ENCODE measurements at regions not wholly inside any gene's neighbourhood (a gene's known extent, or its start where the extent isn't known, plus 50 kb on each side); places are given as distances from the start of the nearest gene placed in this dataset.

- DNase-seq (ENCODE audit: low read depth), result no peak
- TF ChIP-seq MYC (IDR thresholded peaks at IDR 0.05; ENCODE audit: low read depth, low read length) (no peak), MAX (IDR thresholded peaks at IDR 0.05; ENCODE audit: low read depth, low read length) (no peak), POLR2A (IDR thresholded peaks at IDR 0.05; ENCODE audit: extremely low read depth, insufficient read length) (no peak), CTCF (IDR thresholded peaks at IDR 0.05; ENCODE audit: low read depth, low read length) (no peak)
- H3K4me3 ChIP-seq (ENCODE audit: low read depth, low read length), result no peak overlapping the region
Observed at GRCh38 chr16:9260666-9261065, 169.2 kb downstream of the HAPSTR1 start.

- DNase-seq (ENCODE audit: low read depth), result no peak
Observed at GRCh38 chr16:9261376-9261775, 169.9 kb downstream of the HAPSTR1 start.

GRCh38 chr16:9262941-9263715, 171.7 kb downstream of the HAPSTR1 start:
- H3K4me3 ChIP-seq (ENCODE audit: low read depth, low read length), result no peak overlapping the region
- TF ChIP-seq POLR2A (IDR thresholded peaks at IDR 0.05; ENCODE audit: extremely low read depth, insufficient read length) (no peak), MYC (IDR thresholded peaks at IDR 0.05; ENCODE audit: low read depth, low read length) (no peak)
- no peak for DNase-seq (ENCODE audit: low read depth)

More at GRCh38 chr16:9261376-9261775, 169.9 kb downstream of the HAPSTR1 start:
- H3K4me3 ChIP-seq (ENCODE audit: low read depth, low read length), result no peak overlapping the region
- no peak for TF ChIP-seq MYC (IDR thresholded peaks at IDR 0.05; ENCODE audit: low read depth, low read length)
- TF ChIP-seq POLR2A (IDR thresholded peaks at IDR 0.05; ENCODE audit: extremely low read depth, insufficient read length), result no peak
- TF ChIP-seq CTCF (IDR thresholded peaks at IDR 0.05; ENCODE audit: low read depth, low read length), result no peak
- TF ChIP-seq MAX (IDR thresholded peaks at IDR 0.05; ENCODE audit: low read depth, low read length), result no peak

GRCh38 chr16:9264067-9264466, 172.6 kb downstream of the HAPSTR1 start:
- no peak for DNase-seq (ENCODE audit: low read depth)
- TF ChIP-seq MAX (IDR thresholded peaks at IDR 0.05; ENCODE audit: low read depth, low read length), result no peak
- no peak for TF ChIP-seq MYC (IDR thresholded peaks at IDR 0.05; ENCODE audit: low read depth, low read length)
- TF ChIP-seq POLR2A (IDR thresholded peaks at IDR 0.05; ENCODE audit: extremely low read depth, insufficient read length), result no peak
- no peak for TF ChIP-seq CTCF (IDR thresholded peaks at IDR 0.05; ENCODE audit: low read depth, low read length)
- H3K4me3 ChIP-seq (ENCODE audit: low read depth, low read length), result no peak overlapping the region

- TF ChIP-seq CTCF (IDR thresholded peaks at IDR 0.05; ENCODE audit: low read depth, low read length), result no peak
- no peak for TF ChIP-seq POLR2A (IDR thresholded peaks at IDR 0.05; ENCODE audit: extremely low read depth, insufficient read length)
- TF ChIP-seq MAX (IDR thresholded peaks at IDR 0.05; ENCODE audit: low read depth, low read length), result no peak
- no peak for TF ChIP-seq MYC (IDR thresholded peaks at IDR 0.05; ENCODE audit: low read depth, low read length)
- H3K4me3 ChIP-seq (ENCODE audit: low read depth, low read length), result no peak overlapping the region
Observed at GRCh38 chr16:9268446-9268845, 177.0 kb downstream of the HAPSTR1 start.

GRCh38 chr16:9270424-9270823, 179.0 kb downstream of the HAPSTR1 start:
- TF ChIP-seq MYC (IDR thresholded peaks at IDR 0.05; ENCODE audit: low read depth, low read length) (no peak), MAX (IDR thresholded peaks at IDR 0.05; ENCODE audit: low read depth, low read length) (no peak), CTCF (IDR thresholded peaks at IDR 0.05; ENCODE audit: low read depth, low read length) (no peak), POLR2A (IDR thresholded peaks at IDR 0.05; ENCODE audit: extremely low read depth, insufficient read length) (no peak)
- no peak overlapping the region for H3K4me3 ChIP-seq (ENCODE audit: low read depth, low read length)
- DNase-seq (ENCODE audit: low read depth), result no peak

More at GRCh38 chr16:9268446-9268845, 177.0 kb downstream of the HAPSTR1 start:
- no peak for DNase-seq (ENCODE audit: low read depth)

All from NB4 (cell line).